Sigmoid colon (tissue), 6 donors: ENCODE measurements at regions not wholly inside any gene's neighbourhood (a gene's known extent, or its start where the extent isn't known, plus 50 kb on each side); places are given as distances from the start of the nearest gene placed in this dataset.

Source experiments
- DNase-seq: peaks from one replicate; pipeline ENCODE4 v3.0.0-alpha.2; 2019
- H3K27ac ChIP-seq, 4 donors: fragments of 200-600 bp; sonication (generic); one replicate each; pipeline ENCODE4 v1.5.1; 2016 to 2019; ENCODE audit warnings: mild to moderate bottlenecking in 1 of 4
- H3K27me3 ChIP-seq, 3 donors: fragments of 200-600 bp; sonication (generic); one replicate each; pipeline ENCODE4 v1.5.1; 2019; ENCODE audit warnings: mild to moderate bottlenecking in 1 of 3
- H3K36me3 ChIP-seq, 4 donors: fragments of 200-600 bp; sonication (generic); one replicate each; pipeline ENCODE4 v1.5.1; 2016 to 2019
- H3K4me1 ChIP-seq, 4 donors: fragments of 200-600 bp; sonication (generic); one replicate each; pipeline ENCODE4 v1.5.1; 2017 to 2019
- H3K4me3 ChIP-seq, 4 donors: fragments of 200-600 bp; sonication (generic); one replicate each; pipeline ENCODE4 v1.5.1; 2017 to 2019; ENCODE audit warnings: mild to moderate bottlenecking in 2 of 4, moderate library complexity in 1 of 4
- H3K9me3 ChIP-seq, 4 donors: fragments of 200-600 bp in 3 of 4; sonication (generic) in 3 of 4; one replicate each; pipeline versions ENCODE4 v1.5.1 to v1.6.1; 2013 to 2019
- CTCF ChIP-seq, 4 experiments: fragments of 450-650 bp in 3 of 4; fragments of 200-600 bp in 1 of 4; IDR thresholded peaks; one replicate each; pipeline ENCODE4 v1.5.1; 2016 to 2019; ENCODE audit warnings: antibody characterized with exemption in 4 of 4, mild to moderate bottlenecking in 3 of 4, moderate library complexity in 2 of 4
- EP300 ChIP-seq, 4 donors: sonication (generic); formaldehyde crosslinking; IDR thresholded peaks; one replicate each; pipeline ENCODE4 v1.6.1; 2017; ENCODE audit warnings: antibody characterized with exemption in 4 of 4
- POLR2A ChIP-seq, 2 donors: fragments of 450-650 bp; IDR thresholded peaks; one replicate each; pipeline ENCODE4 v1.6.1; 2016; ENCODE audit warnings: antibody characterized with exemption in 2 of 2, mild to moderate bottlenecking in 2 of 2, moderate library complexity in 2 of 2
- POLR2AphosphoS5 ChIP-seq, 4 donors: sonication (generic); formaldehyde crosslinking; IDR thresholded peaks; one replicate each; pipeline ENCODE4 v1.6.1; 2017; ENCODE audit warnings: antibody characterized with exemption in 4 of 4
- WGBS, 2 donors: extraction: QIAGEN DNeasy Blood & Tissue Kit; methylation state at CpG; one replicate each; pipeline ENCODE4 v1.1.7; 2013; 5-methylcytosine and 5-hydroxymethylcytosine counted together
- intact Hi-C: fragments of 100-400 bp; cut with DNase I; formaldehyde crosslinking; loops from one replicate; pipeline ENCODE4 v1.15.1; 2023
- donor health status: healthy with polysubstance abuse.
- donor health status: healthy.

- no peak for DNase-seq
- Histone ChIP-seq H3K27ac (no peak overlapping the region), H3K36me3 (no peaks in the 10 kb centered on the region), H3K9me3 (no peaks in the 10 kb centered on the region), H3K4me1 (peaks cover 0 to 18% (median 17%) of the 10 kb centered on the region in 4 donors), H3K27me3 (no peaks in the 10 kb centered on the region), H3K4me3 (no peak overlapping the region)
- TF ChIP-seq CTCF (IDR thresholded peaks at IDR 0.05) (no peak), POLR2A (IDR thresholded peaks at IDR 0.05) (no peak), EP300 (IDR thresholded peaks at IDR 0.05) (no peak), POLR2AphosphoS5 (IDR thresholded peaks at IDR 0.05) (no peak)
- intact Hi-C loops, result loop anchor here (5.0 kb wide), 1 partner anchor 62 kb away; no protein-coding TSS in a partner anchor
- 81 to 82% methylated on average over 11 of the region's 11 CpGs for WGBS, 2 donors
Measured at GRCh38 chr21:35319684-35320283, 270.7 kb upstream of the RUNX1 start.

GRCh38 chr21:35316933-35317332 lies 267.8 kb upstream of the RUNX1 start:
- Histone ChIP-seq H3K27ac (no peak overlapping the region), H3K4me1 (no peaks in the 10 kb centered on the region), H3K4me3 (no peak overlapping the region), H3K27me3 (no peaks in the 10 kb centered on the region), H3K36me3 (no peaks in the 10 kb centered on the region), H3K9me3 (no peaks in the 10 kb centered on the region)
- DNase-seq, result no peak
- no peak for TF ChIP-seq POLR2AphosphoS5 (IDR thresholded peaks at IDR 0.05)
- TF ChIP-seq EP300 (IDR thresholded peaks at IDR 0.05), result no peak
- no peak for TF ChIP-seq POLR2A (IDR thresholded peaks at IDR 0.05)
- no peak for TF ChIP-seq CTCF (IDR thresholded peaks at IDR 0.05)
- WGBS, 2 donors, result 82% methylated on average over 4 of the region's 4 CpGs
- intact Hi-C loops, result no loop called here

GRCh38 chr21:35316456-35316855 lies 267.4 kb upstream of the RUNX1 start:
- Histone ChIP-seq H3K27ac (no peak overlapping the region), H3K4me1 (no peaks in the 10 kb centered on the region), H3K36me3 (no peaks in the 10 kb centered on the region), H3K27me3 (no peaks in the 10 kb centered on the region), H3K9me3 (no peaks in the 10 kb centered on the region), H3K4me3 (no peak overlapping the region)
- TF ChIP-seq POLR2A (IDR thresholded peaks at IDR 0.05) (no peak), POLR2AphosphoS5 (IDR thresholded peaks at IDR 0.05) (no peak), EP300 (IDR thresholded peaks at IDR 0.05) (no peak), CTCF (IDR thresholded peaks at IDR 0.05) (no peak)
- intact Hi-C loops, result no loop called here
- DNase-seq, result no peak

- no peaks in the 10 kb centered on the region for H3K9me3 ChIP-seq
- H3K27me3 ChIP-seq, result no peaks in the 10 kb centered on the region
- 82 to 87% methylated on average over 8 of the region's 8 CpGs for WGBS, 2 donors
- intact Hi-C loops, result no loop called here
- no peak overlapping the region for H3K27ac ChIP-seq
- H3K36me3 ChIP-seq, result no peaks in the 10 kb centered on the region
- H3K4me3 ChIP-seq, result no peak overlapping the region
- H3K4me1 ChIP-seq, result no peaks in the 10 kb centered on the region
- TF ChIP-seq EP300 (IDR thresholded peaks at IDR 0.05) (no peak), POLR2AphosphoS5 (IDR thresholded peaks at IDR 0.05) (peak in 2 of 4 donors; percentile 8 to 10), POLR2A (IDR thresholded peaks at IDR 0.05) (no peak)
- DNase-seq, result peak; percentile 73
Measured at GRCh38 chr21:35314857-35315582, 265.9 kb upstream of the RUNX1 start.

- Histone ChIP-seq H3K36me3 (no peaks in the 10 kb centered on the region), H3K9me3 (no peaks in the 10 kb centered on the region), H3K27ac (no peak overlapping the region), H3K27me3 (no peaks in the 10 kb centered on the region), H3K4me1 (no peaks in the 10 kb centered on the region), H3K4me3 (no peak overlapping the region)
- intact Hi-C loops, result no loop called here
- no peak for DNase-seq
- WGBS, 2 donors, result 92% methylated on average over 3 of the region's 3 CpGs
- TF ChIP-seq EP300 (IDR thresholded peaks at IDR 0.05) (no peak), CTCF (IDR thresholded peaks at IDR 0.05) (no peak), POLR2AphosphoS5 (IDR thresholded peaks at IDR 0.05) (no peak), POLR2A (IDR thresholded peaks at IDR 0.05) (no peak)
Measured at GRCh38 chr21:35311985-35312384, 262.9 kb upstream of the RUNX1 start.
